ENCODE measurements at regions not wholly inside any gene's neighbourhood (a gene's known extent, or its start where the extent isn't known, plus 50 kb on each side); places are given as distances from the start of the nearest gene placed in this dataset.

DNA sequence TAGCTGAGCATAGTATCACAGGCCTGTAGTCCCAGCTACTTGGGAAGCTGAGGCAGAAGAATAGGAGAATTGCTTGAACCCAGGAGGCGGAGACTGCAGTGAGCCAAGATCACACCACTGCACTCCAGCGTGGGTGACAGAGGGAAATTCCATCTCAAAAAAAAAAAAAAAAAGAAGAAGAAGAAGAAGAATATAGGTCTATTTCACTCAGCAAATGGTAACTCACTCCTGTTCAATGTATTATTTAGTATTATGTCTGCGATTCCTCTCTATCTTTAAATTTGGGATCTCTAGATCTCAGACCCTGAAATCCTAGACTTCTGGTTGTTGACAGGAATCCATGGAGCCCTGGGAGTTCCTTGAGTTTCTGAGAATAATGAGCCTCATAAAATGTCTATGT, 98.6 kb downstream of the HFE start:
- H3K27ac ChIP-seq: peak overlapping the region; percentile 97
- TF ChIP-seq, protein P1, sequence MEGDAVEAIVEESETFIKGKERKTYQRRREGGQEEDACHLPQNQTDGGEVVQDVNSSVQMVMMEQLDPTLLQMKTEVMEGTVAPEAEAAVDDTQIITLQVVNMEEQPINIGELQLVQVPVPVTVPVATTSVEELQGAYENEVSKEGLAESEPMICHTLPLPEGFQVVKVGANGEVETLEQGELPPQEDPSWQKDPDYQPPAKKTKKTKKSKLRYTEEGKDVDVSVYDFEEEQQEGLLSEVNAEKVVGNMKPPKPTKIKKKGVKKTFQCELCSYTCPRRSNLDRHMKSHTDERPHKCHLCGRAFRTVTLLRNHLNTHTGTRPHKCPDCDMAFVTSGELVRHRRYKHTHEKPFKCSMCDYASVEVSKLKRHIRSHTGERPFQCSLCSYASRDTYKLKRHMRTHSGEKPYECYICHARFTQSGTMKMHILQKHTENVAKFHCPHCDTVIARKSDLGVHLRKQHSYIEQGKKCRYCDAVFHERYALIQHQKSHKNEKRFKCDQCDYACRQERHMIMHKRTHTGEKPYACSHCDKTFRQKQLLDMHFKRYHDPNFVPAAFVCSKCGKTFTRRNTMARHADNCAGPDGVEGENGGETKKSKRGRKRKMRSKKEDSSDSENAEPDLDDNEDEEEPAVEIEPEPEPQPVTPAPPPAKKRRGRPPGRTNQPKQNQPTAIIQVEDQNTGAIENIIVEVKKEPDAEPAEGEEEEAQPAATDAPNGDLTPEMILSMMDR (IDR thresholded peaks at IDR 0.05): no peak
- TF ChIP-seq ZFX (IDR thresholded peaks at IDR 0.05; ENCODE audit: borderline replicate concordance): no peak

DNA sequence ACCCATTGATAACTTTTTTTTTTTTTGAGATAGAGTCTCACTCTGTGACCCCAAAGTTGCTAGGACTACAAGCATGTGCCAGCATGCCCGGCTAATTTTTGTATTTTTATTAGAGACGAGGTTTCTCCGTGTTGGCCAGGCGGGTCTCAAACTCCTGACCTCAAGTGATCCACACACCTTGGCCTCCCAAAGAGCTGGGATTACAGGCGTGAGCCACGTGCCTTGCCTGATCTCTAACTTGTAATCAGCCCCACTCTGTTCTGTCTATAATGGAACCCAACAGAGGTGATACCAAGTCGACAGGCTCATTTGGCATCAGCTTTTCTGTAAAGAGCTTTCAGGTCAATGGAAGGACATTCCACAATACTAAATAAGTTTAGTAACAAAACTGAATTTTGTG, 99.4 kb downstream of the HFE start:
- no peak for TF ChIP-seq ZFX (IDR thresholded peaks at IDR 0.05; ENCODE audit: borderline replicate concordance)
- TF ChIP-seq, protein P1 (IDR thresholded peaks at IDR 0.05): no peak
- H3K27ac ChIP-seq: peak overlapping the region; percentile 97

DNA sequence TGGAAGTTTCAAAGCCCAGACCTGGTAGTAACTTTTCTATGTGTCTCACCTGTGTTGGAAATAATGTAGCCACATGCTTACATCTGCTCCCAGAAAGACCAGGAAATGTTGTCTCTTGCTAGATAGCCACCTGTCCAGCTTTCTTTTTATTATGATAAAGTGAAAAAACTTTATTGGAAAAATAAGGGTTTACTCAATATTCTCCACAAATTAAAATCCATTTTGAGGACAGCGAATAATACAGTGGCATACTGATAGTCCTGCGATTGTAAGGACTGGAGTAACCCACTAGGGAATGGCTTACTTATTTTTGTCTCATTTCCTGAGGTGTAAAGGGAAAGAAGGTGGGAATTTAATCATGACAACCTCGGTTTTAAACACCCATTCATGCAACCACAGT, 100.1 kb downstream of the HFE start:
- TF ChIP-seq ZFX (IDR thresholded peaks at IDR 0.05; ENCODE audit: borderline replicate concordance): no peak
- TF ChIP-seq, protein P1 (IDR thresholded peaks at IDR 0.05): no peak
- peak overlapping the region; percentile 97 for H3K27ac ChIP-seq

DNA sequence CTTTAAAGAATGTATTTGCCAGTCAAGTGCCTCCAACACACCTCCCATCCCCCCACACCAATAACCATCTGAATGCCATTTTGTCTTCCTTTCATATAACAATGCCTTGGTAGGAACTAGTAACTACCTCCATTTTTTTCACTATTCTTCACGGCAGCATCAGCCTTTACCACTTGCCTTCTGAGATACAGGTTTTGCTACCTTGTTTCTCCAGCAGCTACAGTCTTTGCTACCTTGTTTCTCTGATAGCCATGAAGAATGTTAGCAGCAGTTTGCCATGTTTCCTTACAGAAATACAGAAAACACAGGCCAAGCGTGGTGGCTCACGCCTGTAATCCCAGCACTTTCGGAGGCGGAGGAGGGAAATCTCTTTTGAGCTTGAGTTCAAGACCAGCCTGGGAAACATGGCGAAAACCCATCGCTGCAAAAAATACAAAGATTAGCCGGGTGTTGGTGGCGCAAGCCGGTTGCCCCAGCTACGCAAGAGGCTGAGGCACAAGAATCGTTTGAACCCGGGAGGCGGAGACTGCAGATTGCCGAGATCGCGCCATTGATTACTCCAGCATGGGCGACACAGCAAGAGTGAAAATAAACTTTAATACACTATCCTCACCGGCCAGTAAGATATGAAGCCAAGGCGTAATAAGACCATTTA, 100.9 kb downstream of the HFE start:
- TF ChIP-seq ZFX (IDR thresholded peaks at IDR 0.05; ENCODE audit: borderline replicate concordance): no peak
- TF ChIP-seq, protein P1 (IDR thresholded peaks at IDR 0.05): no peak
- H3K27ac ChIP-seq: peak overlapping the region; percentile 97

DNA sequence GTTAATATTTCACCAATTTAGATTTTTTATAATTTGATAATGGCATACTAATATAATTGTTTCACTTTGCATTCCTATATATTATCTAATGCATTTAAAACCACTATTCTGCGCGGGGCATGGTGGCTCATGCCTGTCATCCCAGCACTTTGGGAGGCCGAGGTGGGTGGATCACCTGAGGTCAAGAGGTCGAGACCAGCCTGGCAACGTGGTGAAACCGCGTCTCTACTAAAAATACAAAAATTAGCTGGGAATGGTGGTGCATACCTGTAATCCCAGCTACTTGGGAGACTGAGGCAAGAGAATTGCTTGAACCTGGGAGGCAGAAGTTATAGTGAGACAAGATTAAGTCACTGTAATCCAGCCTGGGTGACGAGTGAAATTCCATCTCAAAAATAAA, 104.3 kb downstream of the HFE start:
- H3K27ac ChIP-seq: peak overlapping the region; percentile 97

DNA sequence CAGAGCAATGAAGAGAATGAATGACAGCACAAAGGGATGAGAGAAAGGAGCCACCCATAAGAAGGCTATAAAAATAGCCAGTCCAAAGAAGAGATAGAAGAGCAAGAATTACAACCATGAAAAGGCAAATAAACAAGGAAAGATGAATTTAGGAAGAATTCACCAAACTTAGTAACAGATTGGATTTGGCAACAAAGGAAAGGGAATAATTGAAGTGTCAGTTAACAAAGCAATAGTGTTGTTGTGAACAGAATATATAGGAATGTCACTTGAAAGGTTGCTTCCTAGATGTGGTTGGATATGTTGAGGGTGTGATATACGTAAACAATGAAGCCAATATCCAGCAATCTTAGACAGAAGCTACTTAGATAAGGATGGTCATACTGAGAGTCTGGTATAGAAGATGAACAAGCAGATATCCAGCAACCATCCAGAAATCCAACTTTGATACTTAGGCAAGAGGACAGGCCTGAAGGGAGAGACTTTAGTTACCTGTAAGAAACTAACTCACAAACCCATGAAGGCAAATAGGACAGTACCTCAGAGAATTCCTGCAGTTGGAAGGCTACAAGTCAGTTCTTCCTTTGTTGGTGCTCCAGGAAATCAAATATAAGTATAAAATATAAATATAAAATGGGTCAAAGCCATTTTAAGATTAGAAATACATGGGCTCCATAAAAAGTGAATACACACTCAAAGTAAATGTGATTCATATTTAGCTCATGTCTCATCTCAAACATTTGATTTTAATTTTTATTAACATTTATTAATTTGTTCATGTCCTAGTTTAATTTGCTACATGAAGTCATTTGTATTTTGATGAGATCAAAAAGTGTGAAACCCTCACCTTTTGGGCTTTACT, 106.5 kb downstream of the HFE start:
- TF ChIP-seq ZFX (IDR thresholded peaks at IDR 0.05; ENCODE audit: borderline replicate concordance): no peak
- TF ChIP-seq, protein P1 (IDR thresholded peaks at IDR 0.05): no peak

DNA sequence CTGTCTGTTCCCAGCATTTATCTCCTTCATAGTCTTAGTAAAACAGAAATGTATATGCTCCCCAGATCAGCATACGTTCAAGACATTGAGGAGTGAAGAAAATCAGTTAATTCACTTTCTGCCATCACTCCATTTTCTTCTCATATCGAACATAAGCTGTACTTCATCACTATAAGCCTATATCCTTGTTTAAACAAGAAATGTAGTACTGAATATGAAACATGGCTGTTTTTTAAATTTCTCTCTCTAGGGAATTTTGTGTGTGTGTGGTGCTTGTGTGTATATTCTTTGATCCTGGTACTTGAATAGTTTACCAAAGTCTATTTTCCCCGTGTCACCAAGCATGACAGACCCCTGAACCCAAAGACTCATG, 107.1 kb downstream of the HFE start:
- TF ChIP-seq, protein P1 (IDR thresholded peaks at IDR 0.05): no peak
- no peak for TF ChIP-seq ZFX (IDR thresholded peaks at IDR 0.05; ENCODE audit: borderline replicate concordance)
- H3K27ac ChIP-seq: peak overlapping the region; percentile 100

More for the DNA sequence above, 106.5 kb downstream of the HFE start:
- peak overlapping the region; percentile 100 for H3K27ac ChIP-seq

Data from 22Rv1 (cell line).